Activated CD8-positive, alpha-beta T cell treated with anti-CD3 and anti-CD28 coated beads for 36 hours (primary cell): ENCODE measurements at regions not wholly inside any gene's neighbourhood (a gene's known extent, or its start where the extent isn't known, plus 50 kb on each side); places are given as distances from the start of the nearest gene placed in this dataset.

Experiments used
- ATAC-seq: fragments of 200-7000 bp; cut with Tn5 transposase; one replicate; pipeline ENCODE4 v1.10.0; 2021; ENCODE audit warnings: mild to moderate bottlenecking, moderate library complexity
- CTCF ChIA-PET: fragments of 350-600 bp; sonication (Branson Sonifier 250); formaldehyde crosslinking; loops from one replicate; lab custom pipeline; 2021; ENCODE audit warnings: antibody characterized with exemption; lab: Charles Lee
- POLR2A ChIA-PET: fragments of 350-600 bp; sonication (Branson Sonifier 250); formaldehyde crosslinking; loops from one replicate; lab custom pipeline; 2021; ENCODE audit warnings: antibody characterized with exemption; lab: Charles Lee
- DNase-seq: peaks from one replicate; pipeline ENCODE4 v3.0.0-alpha.2; 2020
- H3K27ac Mint-ChIP-seq: one replicate; pipeline ENCODE4 v1.8.0; 2021; ENCODE audit warnings: mild to moderate bottlenecking, mixed read lengths
- H3K27me3 Mint-ChIP-seq: one replicate; pipeline ENCODE4 v1.8.0; 2021; ENCODE audit warnings: mixed read lengths
- H3K36me3 Mint-ChIP-seq: one replicate; pipeline ENCODE4 v1.8.0; 2021; ENCODE audit warnings: low read depth, mixed read lengths
- H3K4me1 Mint-ChIP-seq: one replicate; pipeline ENCODE4 v1.8.0; 2021; ENCODE audit warnings: low read depth, mixed read lengths
- H3K4me3 Mint-ChIP-seq: one replicate; pipeline ENCODE4 v1.8.0; 2021; ENCODE audit warnings: mild to moderate bottlenecking, moderate library complexity, mixed read lengths
- H3K9me3 Mint-ChIP-seq: one replicate; pipeline ENCODE4 v1.8.0; 2021; ENCODE audit warnings: mixed read lengths
- CTCF ChIP-seq: fragments of 200-600 bp; IDR thresholded peaks from one replicate; pipeline ENCODE4 v1.8.0; 2022; ENCODE audit warnings: antibody characterized with exemption, mild to moderate bottlenecking
- intact Hi-C: fragments of 100-400 bp; cut with micrococcal nuclease; formaldehyde crosslinking; loops from one replicate; pipeline ENCODE4 v1.10.0; 2022

GRCh38 chr2:176984987-176985386 lies 227.6 kb upstream of the HNRNPA3 start:
- POLR2A ChIA-PET: no interaction called here
- no peak for ATAC-seq
- DNase-seq: no peak
- Mint-ChIP-seq H3K27ac (no peak overlapping the region), H3K4me1 (no peaks in the 10 kb centered on the region), H3K9me3 (no peaks in the 10 kb centered on the region), H3K4me3 (no peak overlapping the region), H3K36me3 (no peaks in the 10 kb centered on the region), H3K27me3 (peaks cover 2% of the 10 kb centered on the region)
- intact Hi-C loops: no loop called here
- CTCF ChIA-PET: interaction anchor here (1.8 kb wide), 1 partner anchor 41 kb away, joined by 5 read pairs; no protein-coding TSS in a partner anchor
- no peak for TF ChIP-seq CTCF

- TF ChIP-seq CTCF: no peak
- DNase-seq: no peak
- peaks cover 2% of the 10 kb centered on the region for H3K27me3 Mint-ChIP-seq
- ChIA-PET CTCF (interaction anchor here (1.7 to 1.8 kb wide), 2 partner anchors 41 to 163 kb away, joined by 5 to 6 read pairs; no protein-coding TSS in a partner anchor), POLR2A (no interaction called here)
- H3K9me3 Mint-ChIP-seq: no peaks in the 10 kb centered on the region
- ATAC-seq: no peak
- H3K4me1 Mint-ChIP-seq: no peaks in the 10 kb centered on the region
- H3K27ac Mint-ChIP-seq: no peak overlapping the region
- H3K36me3 Mint-ChIP-seq: no peaks in the 10 kb centered on the region
- H3K4me3 Mint-ChIP-seq: no peak overlapping the region
- intact Hi-C loops: no loop called here
These were observed 226.7 kb upstream of the HNRNPA3 start for GRCh38 chr2:176985871-176986270.

- H3K4me3 Mint-ChIP-seq: no peak overlapping the region
- DNase-seq (no peak), ATAC-seq (no peak)
- H3K9me3 Mint-ChIP-seq: no peaks in the 10 kb centered on the region
- H3K4me1 Mint-ChIP-seq: no peaks in the 10 kb centered on the region
- no peak overlapping the region for H3K27ac Mint-ChIP-seq
- intact Hi-C loops: no loop called here
- peaks cover 5% of the 10 kb centered on the region for H3K27me3 Mint-ChIP-seq
- TF ChIP-seq CTCF: no peak
- ChIA-PET CTCF (interaction anchor here (1.2 to 1.8 kb wide), 3 partner anchors 17 to 162 kb away, joined by 3 to 6 read pairs (median 5); no protein-coding TSS in a partner anchor), POLR2A (interaction anchor here (0.6 kb wide), 1 partner anchor 432 kb away, joined by 3 read pairs; no protein-coding TSS in a partner anchor)
- no peaks in the 10 kb centered on the region for H3K36me3 Mint-ChIP-seq
These were observed 226.1 kb upstream of the HNRNPA3 start for GRCh38 chr2:176986487-176986886.

- Mint-ChIP-seq H3K27me3 (peaks cover 2% of the 10 kb centered on the region), H3K9me3 (peaks cover 4% of the 10 kb centered on the region), H3K36me3 (no peaks in the 10 kb centered on the region), H3K4me3 (no peak overlapping the region), H3K27ac (no peak overlapping the region), H3K4me1 (no peaks in the 10 kb centered on the region)
- ChIA-PET POLR2A (no interaction called here), CTCF (no interaction called here)
- ATAC-seq: no peak
- DNase-seq: no peak
- no peak for TF ChIP-seq CTCF
- intact Hi-C loops: loop anchor here (10.0 kb wide), 1 partner anchor 303 kb away; no protein-coding TSS in a partner anchor
These were observed 221.2 kb upstream of the HNRNPA3 start for GRCh38 chr2:176991411-176991810.

- H3K27me3 Mint-ChIP-seq: no peaks in the 10 kb centered on the region
- peaks cover 25% of the 10 kb centered on the region for H3K4me1 Mint-ChIP-seq
- peak overlapping the region; percentile 69 for H3K27ac Mint-ChIP-seq
- no peak overlapping the region for H3K4me3 Mint-ChIP-seq
- ATAC-seq: peak; percentile 87
- H3K36me3 Mint-ChIP-seq: no peaks in the 10 kb centered on the region
- CTCF ChIA-PET: interaction anchor here (0.7 kb wide), 1 partner anchor 16 kb away, joined by 3 read pairs; no protein-coding TSS in a partner anchor
- POLR2A ChIA-PET: no interaction called here
- DNase-seq: peak; percentile 52
- TF ChIP-seq CTCF: no peak
- intact Hi-C loops: loop anchor here (10.0 kb wide), 1 partner anchor 298 kb away; no protein-coding TSS in a partner anchor
- H3K9me3 Mint-ChIP-seq: peaks cover 4% of the 10 kb centered on the region
These were observed 215.4 kb upstream of the HNRNPA3 start for GRCh38 chr2:176997074-176997791.
